Astrocyte (in vitro differentiated cells and primary cell): ENCODE measurements at regions not wholly inside any gene's neighbourhood (a gene's known extent, or its start where the extent isn't known, plus 50 kb on each side); places are given as distances from the start of the nearest gene placed in this dataset.

Experiments
- DNase-seq: peaks from one replicate; pipeline ENCODE4 v3.0.0-alpha.2; 2010; ENCODE audit warnings: low read depth
- FAIRE-seq: peaks from 2 replicates; lab custom pipeline; 2011; peaks lifted over from hg19 to GRCh38; lab: Jason Lieb, UNC
- H2AFZ ChIP-seq: 2 replicates; pipeline ENCODE4 v1.6.0; 2012; ENCODE audit warnings: low read depth, low read length, inconsistent platforms
- H3K27ac ChIP-seq: 2 replicates; pipeline ENCODE4 v1.5.1; 2011; ENCODE audit warnings: low read depth, low read length, inconsistent platforms
- H3K27me3 ChIP-seq: 2 replicates; pipeline ENCODE4 v1.6.0; 2011; ENCODE audit warnings: low read length, inconsistent platforms; ENCODE audit not compliant: insufficient read depth
- H3K36me3 ChIP-seq: 2 replicates; pipeline ENCODE4 v1.5.1; 2011; ENCODE audit warnings: low read length, inconsistent platforms; ENCODE audit not compliant: insufficient read depth
- H3K4me1 ChIP-seq: 2 replicates; pipeline ENCODE4 v1.5.1; 2011; ENCODE audit warnings: low read length, inconsistent platforms; ENCODE audit not compliant: insufficient read depth
- H3K4me2 ChIP-seq: 2 replicates; pipeline ENCODE4 v1.6.0; 2012; ENCODE audit warnings: low read length, inconsistent platforms
- H3K4me3 ChIP-seq: 2 replicates; pipeline ENCODE4 v1.5.1; 2011; ENCODE audit warnings: low read depth, mild to moderate bottlenecking, low read length, inconsistent platforms; ENCODE audit not compliant: insufficient read depth
- H3K79me2 ChIP-seq: 2 replicates; pipeline ENCODE4 v1.6.0; 2012; ENCODE audit warnings: mild to moderate bottlenecking, low read length, inconsistent platforms; ENCODE audit not compliant: insufficient read depth
- H3K9ac ChIP-seq: 2 replicates; pipeline ENCODE4 v1.6.0; 2012; ENCODE audit warnings: mild to moderate bottlenecking, low read length, inconsistent platforms
- H3K9me3 ChIP-seq: 2 replicates; pipeline ENCODE4 v1.5.1; 2012; ENCODE audit warnings: low read depth, mild to moderate bottlenecking, low read length, inconsistent platforms; ENCODE audit not compliant: insufficient read depth
- H4K20me1 ChIP-seq: 2 replicates; pipeline ENCODE4 v1.6.0; 2012; ENCODE audit warnings: low read length, inconsistent platforms; ENCODE audit not compliant: insufficient read depth
- H3K27ac Mint-ChIP-seq: one replicate; pipeline ENCODE4 v1.8.0; 2021; ENCODE audit warnings: mild to moderate bottlenecking, mixed read lengths; ENCODE audit not compliant: unreplicated experiment
- H3K27me3 Mint-ChIP-seq: one replicate; pipeline ENCODE4 v1.8.0; 2021; ENCODE audit warnings: low read depth, mixed read lengths; ENCODE audit not compliant: unreplicated experiment
- H3K36me3 Mint-ChIP-seq: one replicate; pipeline ENCODE4 v1.8.0; 2021; ENCODE audit warnings: low read depth, mixed read lengths; ENCODE audit not compliant: unreplicated experiment
- H3K4me1 Mint-ChIP-seq: one replicate; pipeline ENCODE4 v1.8.0; 2021; ENCODE audit warnings: low read depth, mixed read lengths; ENCODE audit not compliant: unreplicated experiment
- H3K4me3 Mint-ChIP-seq: one replicate; pipeline ENCODE4 v1.8.0; 2021; ENCODE audit warnings: mild to moderate bottlenecking, moderate library complexity, mixed read lengths; ENCODE audit not compliant: unreplicated experiment
- H3K9me3 Mint-ChIP-seq: one replicate; pipeline ENCODE4 v1.8.0; 2021; ENCODE audit warnings: mild to moderate bottlenecking, mixed read lengths; ENCODE audit not compliant: unreplicated experiment
- CTCF ChIP-seq: IDR thresholded peaks from 2 replicates; pipeline ENCODE4 v1.5.1; 2011; ENCODE audit warnings: low read depth, mild to moderate bottlenecking, inconsistent platforms, low read length, moderate library complexity; ENCODE audit not compliant: insufficient read depth
- EZH2 ChIP-seq: IDR thresholded peaks from 2 replicates; pipeline ENCODE4 v1.6.1; 2012; ENCODE audit warnings: mild to moderate bottlenecking, low read length, inconsistent platforms; ENCODE audit not compliant: insufficient read depth

GRCh38 chr4:138749303-138749702, 266.3 kb upstream of the NOCT start:
- no peaks in the 10 kb centered on the region for H3K27me3 Mint-ChIP-seq
- Histone ChIP-seq H3K4me3 (no peak overlapping the region), H3K4me2 (no peak overlapping the region), H3K9ac (no peak overlapping the region), H3K4me1 (no peaks in the 10 kb centered on the region), H3K79me2 (no peaks in the 10 kb centered on the region), H3K27ac (no peak overlapping the region), H3K9me3 (no peaks in the 10 kb centered on the region), H2AFZ (no peak overlapping the region), H3K27me3 (no peaks in the 10 kb centered on the region), H3K36me3 (no peaks in the 10 kb centered on the region), H4K20me1 (no peaks in the 10 kb centered on the region)
- H3K27ac Mint-ChIP-seq, result no peak overlapping the region
- H3K36me3 Mint-ChIP-seq, result no peaks in the 10 kb centered on the region
- FAIRE-seq, result no peak
- H3K9me3 Mint-ChIP-seq, result peaks cover 6% of the 10 kb centered on the region
- TF ChIP-seq CTCF (no peak), EZH2 (no peak)
- DNase-seq, result peak; percentile 50
- no peak overlapping the region for H3K4me3 Mint-ChIP-seq
- peaks cover 3% of the 10 kb centered on the region for H3K4me1 Mint-ChIP-seq

GRCh38 chr4:138741766-138742377, 273.7 kb upstream of the NOCT start:
- no peak for TF ChIP-seq CTCF
- no peak for TF ChIP-seq EZH2
- FAIRE-seq (no peak), DNase-seq (no peak)
- H3K4me3 ChIP-seq, result no peak overlapping the region
- H3K27ac Mint-ChIP-seq, result no peak overlapping the region
- H3K4me1 Mint-ChIP-seq, result no peaks in the 10 kb centered on the region
- H3K4me2 ChIP-seq, result no peak overlapping the region
- no peaks in the 10 kb centered on the region for H3K9me3 ChIP-seq
- H3K27ac ChIP-seq, result no peak overlapping the region
- H3K9ac ChIP-seq, result no peak overlapping the region
- no peaks in the 10 kb centered on the region for H3K27me3 ChIP-seq
- H3K9me3 Mint-ChIP-seq, result peaks cover 2% of the 10 kb centered on the region
- H3K36me3 ChIP-seq, result no peaks in the 10 kb centered on the region
- no peaks in the 10 kb centered on the region for H3K4me1 ChIP-seq
- no peak overlapping the region for H3K4me3 Mint-ChIP-seq
- no peaks in the 10 kb centered on the region for H3K79me2 ChIP-seq
- H3K36me3 Mint-ChIP-seq, result no peaks in the 10 kb centered on the region
- no peaks in the 10 kb centered on the region for H3K27me3 Mint-ChIP-seq
- H4K20me1 ChIP-seq, result no peaks in the 10 kb centered on the region
- no peak overlapping the region for H2AFZ ChIP-seq

- no peak overlapping the region for H3K4me2 ChIP-seq
- no peaks in the 10 kb centered on the region for H3K36me3 ChIP-seq
- H3K27me3 Mint-ChIP-seq, result no peaks in the 10 kb centered on the region
- H3K27ac Mint-ChIP-seq, result no peak overlapping the region
- no peak overlapping the region for H3K9ac ChIP-seq
- H3K9me3 Mint-ChIP-seq, result peaks cover 2% of the 10 kb centered on the region
- DNase-seq, result no peak
- H4K20me1 ChIP-seq, result no peaks in the 10 kb centered on the region
- no peak overlapping the region for H2AFZ ChIP-seq
- peaks cover 7% of the 10 kb centered on the region for H3K4me1 Mint-ChIP-seq
- no peak overlapping the region for H3K4me3 ChIP-seq
- no peaks in the 10 kb centered on the region for H3K79me2 ChIP-seq
- H3K36me3 Mint-ChIP-seq, result no peaks in the 10 kb centered on the region
- peaks cover 4% of the 10 kb centered on the region for H3K4me1 ChIP-seq
- H3K4me3 Mint-ChIP-seq, result no peak overlapping the region
- no peak overlapping the region for H3K27ac ChIP-seq
- H3K27me3 ChIP-seq, result no peaks in the 10 kb centered on the region
- H3K9me3 ChIP-seq, result no peaks in the 10 kb centered on the region
- no peak for FAIRE-seq
- TF ChIP-seq EZH2, result no peak
- no peak for TF ChIP-seq CTCF
These were observed 274.5 kb upstream of the NOCT start for GRCh38 chr4:138740816-138741745.
